ENCODE measurements at regions not wholly inside any gene's neighbourhood (a gene's known extent, or its start where the extent isn't known, plus 50 kb on each side); places are given as distances from the start of the nearest gene placed in this dataset.

- H3K9me2 ChIP-seq (ENCODE audit: insufficient read depth): peaks cover 6% of the 10 kb centered on the region; the same call in 1 of the 2 replicates
- no peak for ATAC-seq
- Mint-ChIP-seq H3K4me3 (no peak overlapping the region), H3K9me3 (no peaks in the 10 kb centered on the region), H3K4me1 (peaks cover 14% of the 10 kb centered on the region), H3K27ac (no peak overlapping the region), H3K36me3 (ENCODE audit: low read depth) (no peaks in the 10 kb centered on the region), H3K27me3 (ENCODE audit: insufficient read depth, low read depth, poor library complexity) (no peaks in the 10 kb centered on the region)
- H3K4me3 ChIP-seq: no peak overlapping the region
- no peaks in the 10 kb centered on the region for H3K27me3 ChIP-seq (ENCODE audit: insufficient read depth)
- no peaks in the 10 kb centered on the region for H4K20me1 ChIP-seq (replicated peaks; ENCODE audit: insufficient read depth)
- no peak overlapping the region for H2AFZ ChIP-seq
- no peak overlapping the region for H3K4me2 ChIP-seq
- DNase-seq (ENCODE audit: low spot score): no peak
- no peak for TF ChIP-seq ZNF331 (CRISPR knock-in tag; IDR thresholded peaks at IDR 0.05; ENCODE audit: low read depth)
- TF ChIP-seq REST (IDR thresholded peaks at IDR 0.05; ENCODE audit: unreplicated experiment): no peak
- no peak for TF ChIP-seq ZNF114 (CRISPR knock-in tag; IDR thresholded peaks at IDR 0.05)
- no peak for TF ChIP-seq ZNF462 (CRISPR knock-in tag; IDR thresholded peaks at IDR 0.05)
- H3K79me2 ChIP-seq (replicated peaks; ENCODE audit: insufficient read depth): no peaks in the 10 kb centered on the region
- H3F3A ChIP-seq (replicated peaks; ENCODE audit: low read depth): peaks cover 5% of the 10 kb centered on the region
- no peaks in the 10 kb centered on the region for H3K36me3 ChIP-seq (ENCODE audit: insufficient read depth)
- no peak overlapping the region for H3K27ac ChIP-seq (ENCODE audit: low read depth)
- H3K4me1 ChIP-seq (ENCODE audit: insufficient read depth): peaks cover 38% of the 10 kb centered on the region
Measured at GRCh38 chr16:22628994-22629393, 118.3 kb downstream of the NPIPB5 start.
